ENCODE measurements at regions not wholly inside any gene's neighbourhood (a gene's known extent, or its start where the extent isn't known, plus 50 kb on each side); places are given as distances from the start of the nearest gene placed in this dataset.
"Not testable (repeated sequence)": the region's sequence is repeated elsewhere in the genome, so short reads cannot be mapped to it uniquely, and the experiment has no call there.

- DNase-seq: no peak
Observed at GRCh38 chr14:85154714-85155113, 375.2 kb upstream of the FLRT2 start.

DNA sequence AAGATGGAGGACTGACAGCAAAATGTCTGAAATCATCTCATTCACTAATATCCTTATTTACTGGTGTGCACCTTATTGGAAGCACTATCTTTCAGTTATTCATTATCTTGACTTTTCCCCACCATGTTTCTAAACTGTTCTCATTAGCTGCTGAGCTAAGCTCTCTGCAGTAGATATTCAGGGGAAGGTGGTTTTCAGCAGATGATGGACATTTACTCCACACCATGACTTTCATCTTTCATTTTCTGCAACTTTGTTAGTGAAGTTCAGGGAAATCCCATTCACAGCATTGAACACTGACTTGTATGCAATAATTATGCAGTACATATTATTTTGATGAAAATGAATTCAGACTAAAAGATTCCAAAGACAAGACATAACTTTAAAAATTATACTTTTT, 373.6 kb upstream of the FLRT2 start:
- DNase-seq: no peak

- DNase-seq: no peak
Observed at GRCh38 chr14:85159726-85160125, 370.2 kb upstream of the FLRT2 start.

DNA sequence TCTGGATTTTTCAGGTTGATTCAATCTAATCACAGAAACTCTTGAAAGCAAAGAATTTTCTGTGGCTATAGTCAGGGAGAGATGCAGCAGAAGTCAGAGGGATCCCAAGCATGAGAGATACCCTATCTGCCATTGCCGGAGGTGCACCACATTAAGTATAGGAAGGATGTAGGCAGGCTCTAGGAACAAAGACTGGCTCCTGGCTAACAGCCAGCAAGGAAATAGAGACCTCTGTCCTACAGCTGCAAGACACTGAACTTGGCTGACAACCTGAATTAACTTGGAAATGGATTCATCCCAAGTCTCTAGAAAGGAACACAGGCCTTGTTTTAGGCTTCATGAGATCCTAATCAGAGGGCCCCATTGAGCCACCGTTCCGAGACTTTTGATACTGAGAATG, 364.9 kb upstream of the FLRT2 start:
- DNase-seq: no peak

DNA sequence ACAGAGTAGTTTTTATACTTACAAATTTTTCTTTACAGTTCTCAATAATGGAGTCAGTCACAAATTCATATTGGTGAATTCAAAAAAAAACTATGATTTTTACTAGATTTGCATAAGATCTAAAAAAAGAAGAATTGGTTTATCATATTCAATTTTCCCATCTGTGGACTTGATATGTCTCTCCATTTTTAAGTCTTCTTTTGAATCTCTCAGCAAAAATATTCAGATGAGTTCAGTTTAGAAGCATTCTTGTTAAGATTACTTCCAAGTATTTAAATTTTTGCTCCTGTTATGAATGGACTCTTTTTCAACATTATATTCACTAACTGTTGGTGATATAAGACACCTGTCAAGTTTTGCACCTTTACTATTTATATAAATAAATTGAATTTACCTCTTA, 360.6 kb upstream of the FLRT2 start:
- DNase-seq: no peak

DNA sequence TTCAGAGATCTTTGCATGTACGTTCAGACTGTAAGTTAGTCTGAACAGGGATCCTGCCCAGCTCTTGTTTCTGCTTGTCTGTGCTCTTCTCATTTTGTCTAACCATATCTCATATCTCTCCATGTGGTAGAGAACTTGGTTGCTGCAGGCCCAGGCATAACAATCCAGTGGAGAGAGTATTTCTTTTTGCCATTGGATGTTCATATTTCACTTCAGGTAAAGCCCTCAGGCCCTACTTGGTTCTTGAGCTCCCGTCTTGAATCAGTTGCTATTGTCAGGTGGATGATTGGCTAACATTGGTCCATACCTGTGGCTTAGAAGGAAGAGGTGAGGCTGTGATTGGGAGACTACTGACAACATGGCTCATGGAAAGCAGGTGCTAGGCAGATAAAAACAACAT, 357.7 kb upstream of the FLRT2 start:
- DNase-seq: no peak

GRCh38 chr14:85172889-85173477, 357.0 kb upstream of the FLRT2 start:
- no peak for DNase-seq

DNA sequence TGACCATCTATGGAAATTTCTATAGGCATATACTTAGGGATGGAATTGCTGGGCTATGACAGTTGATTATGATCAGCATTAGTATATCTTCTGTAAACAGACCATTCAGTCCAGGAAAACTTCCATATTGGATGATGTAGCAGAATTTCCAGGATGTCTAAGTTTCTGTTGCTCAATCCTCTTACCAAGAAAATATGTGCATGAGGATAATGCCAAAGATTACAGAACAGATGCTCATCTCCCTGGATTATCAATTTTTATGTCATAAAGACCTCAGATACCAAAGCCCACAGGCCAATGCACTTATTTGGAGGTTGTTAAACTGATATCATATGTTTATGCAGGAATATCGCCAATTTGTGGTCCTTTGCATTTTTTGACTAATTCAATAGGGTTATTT, 354.4 kb upstream of the FLRT2 start:
- DNase-seq: no peak

- no peak for DNase-seq
Observed at GRCh38 chr14:85178864-85179263, 351.1 kb upstream of the FLRT2 start.

- no peak for DNase-seq
Observed at GRCh38 chr14:85180876-85181275, 349.1 kb upstream of the FLRT2 start.

- no peak for DNase-seq
Observed at GRCh38 chr14:85182282-85182681, 347.7 kb upstream of the FLRT2 start.

DNA sequence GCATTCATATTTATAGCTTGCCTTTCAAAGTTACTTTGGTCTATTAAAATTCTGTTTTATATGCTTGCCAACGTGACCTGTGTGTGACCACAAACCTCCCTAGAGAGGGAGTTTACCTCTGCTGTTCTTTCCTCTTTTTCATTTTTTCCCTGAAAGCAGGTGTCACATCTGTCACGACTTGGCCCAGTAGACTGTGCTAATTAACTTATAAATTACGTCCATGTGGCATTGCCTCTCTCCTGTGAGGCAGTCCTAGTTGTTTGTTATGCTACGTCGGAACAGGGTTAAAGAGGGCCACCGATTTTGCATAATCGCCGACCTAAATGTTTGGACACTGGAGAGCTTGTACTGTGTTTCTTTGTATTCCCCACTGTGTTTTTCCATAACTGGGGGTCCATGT, 343.9 kb upstream of the FLRT2 start:
- DNase-seq: no peak

DNA sequence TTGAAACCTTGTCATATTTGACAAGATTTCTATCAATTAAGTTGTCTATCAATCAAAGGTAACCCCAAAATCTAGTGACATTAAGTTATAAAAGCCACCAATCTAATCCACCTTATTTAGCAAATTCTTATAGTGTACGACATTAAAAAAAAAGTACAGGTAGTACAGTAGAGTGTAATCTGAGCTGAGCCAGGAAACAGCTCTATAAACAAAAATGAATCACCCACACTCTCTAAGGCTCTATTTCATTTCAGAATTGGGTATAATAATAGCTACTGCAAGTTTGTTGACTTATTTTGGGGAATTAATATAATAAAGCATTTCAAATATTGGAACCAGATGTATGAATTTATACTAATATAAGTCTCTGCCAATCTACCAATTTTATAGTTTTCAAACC, 342.4 kb upstream of the FLRT2 start:
- no peak for DNase-seq

GRCh38 chr14:85188836-85189235, 341.1 kb upstream of the FLRT2 start:
- no peak for DNase-seq

GRCh38 chr14:85189253-85189652, 340.7 kb upstream of the FLRT2 start:
- not testable (repeated sequence) for DNase-seq

DNA sequence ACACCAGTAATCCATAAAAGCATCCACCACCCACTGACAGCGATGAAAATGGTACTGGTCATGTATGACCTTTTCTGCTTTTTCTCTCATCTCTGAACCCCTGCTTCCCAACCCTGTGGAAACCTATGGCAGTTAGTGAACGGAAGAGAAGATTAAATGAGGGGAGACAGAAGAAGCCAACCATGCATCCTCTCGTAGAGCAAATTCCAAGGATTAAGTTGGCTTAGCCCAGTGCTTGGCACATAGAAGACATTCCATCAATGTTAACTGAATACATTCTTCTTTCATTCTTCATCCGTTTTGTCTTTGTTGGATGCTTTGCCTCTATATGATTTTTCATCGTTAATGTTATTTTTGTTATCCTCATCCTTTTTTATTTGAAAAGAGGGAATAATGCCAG, 339.7 kb upstream of the FLRT2 start:
- DNase-seq: no peak

- DNase-seq: no peak
Observed at GRCh38 chr14:85191986-85192385, 338.0 kb upstream of the FLRT2 start.

DNA sequence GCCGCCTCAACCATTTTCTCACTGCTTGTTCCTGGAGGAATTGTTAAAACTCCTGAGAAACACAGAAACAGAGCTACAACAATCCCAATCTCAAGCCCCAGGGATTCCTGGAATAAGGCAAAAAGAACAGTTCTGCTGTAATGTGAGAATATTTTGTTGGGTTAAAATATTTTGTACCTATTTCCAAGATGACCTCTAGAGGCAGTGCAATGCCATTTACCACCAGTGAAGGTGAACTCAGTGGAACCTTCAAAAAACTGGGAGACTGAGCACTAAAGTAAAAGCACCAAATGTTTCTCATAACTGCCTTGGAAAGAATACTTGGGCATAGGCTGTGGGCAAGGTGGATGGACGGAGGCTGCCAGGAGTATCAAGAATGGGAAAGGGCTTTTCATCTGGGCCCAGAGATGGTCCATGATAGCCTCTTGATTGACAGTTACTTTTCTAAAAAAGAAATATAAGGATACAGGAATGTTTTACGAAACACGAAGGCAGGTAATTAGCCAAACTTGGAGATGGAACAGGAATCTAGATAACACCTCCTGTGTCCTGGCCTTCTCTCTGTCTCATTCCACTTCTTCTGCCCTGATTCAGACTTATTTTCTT, 334.0 kb upstream of the FLRT2 start:
- DNase-seq: no peak

- no peak for DNase-seq
Observed at GRCh38 chr14:85198001-85198400, 331.9 kb upstream of the FLRT2 start.

DNA sequence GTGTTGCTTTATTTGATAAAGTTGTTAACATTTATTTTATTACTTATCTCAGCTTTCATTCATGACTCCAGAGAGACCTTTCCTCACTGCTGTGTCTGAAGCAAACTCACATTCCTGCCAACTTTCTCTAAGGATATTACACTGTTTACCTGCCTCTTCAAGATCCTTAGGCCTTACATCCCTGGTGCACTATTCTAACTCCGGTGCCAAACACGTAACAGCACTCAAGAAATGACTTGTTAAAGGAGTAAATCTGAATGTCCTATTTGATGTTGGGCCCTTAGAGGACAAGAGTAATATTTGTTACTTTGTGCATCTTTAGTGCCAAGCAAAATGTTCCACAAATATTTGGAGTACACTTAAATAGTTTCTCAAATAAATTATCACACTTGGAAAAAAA, 324.1 kb upstream of the FLRT2 start:
- no peak for DNase-seq

DNA sequence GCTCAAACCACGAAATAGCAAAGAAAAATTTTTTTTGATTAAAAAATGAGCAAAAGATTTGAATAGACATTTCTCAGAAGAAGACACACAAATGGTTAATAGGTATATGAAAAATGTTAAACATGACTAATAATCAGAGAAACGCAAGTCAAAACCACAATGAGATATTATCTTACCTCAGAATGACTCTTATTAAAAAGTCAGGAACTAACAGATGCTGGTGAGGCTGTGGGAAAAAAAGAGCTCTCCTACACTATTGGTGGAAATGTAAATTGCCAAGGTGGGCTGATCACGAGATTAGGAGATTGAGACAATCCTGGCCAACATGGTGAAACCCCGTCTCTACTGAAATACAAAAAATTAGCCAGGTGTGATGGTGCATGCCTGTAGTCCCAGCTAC, 315.5 kb upstream of the FLRT2 start:
- no peak for DNase-seq

DNA sequence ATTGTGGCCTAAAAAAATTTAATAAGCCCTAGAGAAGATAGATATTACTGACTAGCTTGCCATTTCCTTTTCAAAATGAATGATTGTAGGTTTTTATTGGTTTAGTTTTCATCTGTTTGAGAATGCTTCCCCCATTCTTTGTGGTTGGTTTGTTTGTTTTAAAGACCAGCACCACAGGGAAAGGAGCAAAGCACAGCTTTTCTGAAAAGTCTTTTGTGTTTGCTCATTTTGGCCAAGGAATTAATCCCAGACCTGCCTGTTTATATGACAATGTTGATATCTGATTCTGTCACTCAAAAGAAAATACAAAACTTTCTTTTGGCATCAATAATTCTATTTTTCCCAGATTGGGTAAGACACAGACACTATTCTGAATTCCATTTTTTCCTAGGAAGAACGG, 312.5 kb upstream of the FLRT2 start:
- no peak for DNase-seq

DNA sequence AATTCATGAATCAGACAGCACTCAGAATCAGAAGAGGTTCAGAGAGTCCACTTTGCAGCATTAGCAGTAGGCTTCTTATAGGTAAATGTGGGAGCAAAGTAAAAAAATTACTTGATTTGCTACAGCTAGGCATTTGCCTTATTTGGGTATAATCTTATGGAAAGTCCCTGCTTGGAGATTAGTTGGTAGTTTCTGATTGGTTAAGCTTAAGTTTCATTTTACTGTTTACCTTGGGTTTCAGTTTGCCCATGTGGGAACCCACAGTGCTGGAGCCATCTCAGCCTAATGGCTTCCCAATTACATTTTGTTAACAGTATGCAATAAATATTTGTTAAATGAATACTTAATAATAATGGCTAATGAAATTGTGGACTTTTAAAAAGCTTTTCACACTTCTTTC, 311.0 kb upstream of the FLRT2 start:
- DNase-seq: no peak

DNA sequence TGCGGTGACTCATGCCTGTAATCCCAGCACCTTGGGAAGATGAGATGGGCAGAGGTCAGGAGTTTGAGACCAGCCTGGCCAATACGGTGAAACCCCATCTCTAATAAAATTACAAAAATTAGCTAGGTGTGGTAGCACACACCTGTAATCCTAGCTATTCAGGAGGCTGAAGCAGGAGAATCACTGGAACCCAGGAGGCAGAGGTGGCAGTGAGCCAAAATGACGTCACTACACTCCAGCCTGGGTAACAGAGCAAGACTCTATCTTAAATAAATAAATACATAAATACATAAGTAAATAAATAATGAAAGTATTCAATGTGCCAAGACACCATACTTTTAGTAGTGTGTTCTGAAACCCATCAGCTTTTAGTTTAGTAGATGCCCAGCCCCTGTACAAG, 308.1 kb upstream of the FLRT2 start:
- peak; percentile 1 for DNase-seq

- no peak for DNase-seq
Observed at GRCh38 chr14:85222341-85222740, 307.6 kb upstream of the FLRT2 start.

- DNase-seq: no peak
Observed at GRCh38 chr14:85223667-85224066, 306.3 kb upstream of the FLRT2 start.

Measured in NCI-H146 (cell line).